ENCODE measurements at regions not wholly inside any gene's neighbourhood (a gene's known extent, or its start where the extent isn't known, plus 50 kb on each side); places are given as distances from the start of the nearest gene placed in this dataset.

DNA sequence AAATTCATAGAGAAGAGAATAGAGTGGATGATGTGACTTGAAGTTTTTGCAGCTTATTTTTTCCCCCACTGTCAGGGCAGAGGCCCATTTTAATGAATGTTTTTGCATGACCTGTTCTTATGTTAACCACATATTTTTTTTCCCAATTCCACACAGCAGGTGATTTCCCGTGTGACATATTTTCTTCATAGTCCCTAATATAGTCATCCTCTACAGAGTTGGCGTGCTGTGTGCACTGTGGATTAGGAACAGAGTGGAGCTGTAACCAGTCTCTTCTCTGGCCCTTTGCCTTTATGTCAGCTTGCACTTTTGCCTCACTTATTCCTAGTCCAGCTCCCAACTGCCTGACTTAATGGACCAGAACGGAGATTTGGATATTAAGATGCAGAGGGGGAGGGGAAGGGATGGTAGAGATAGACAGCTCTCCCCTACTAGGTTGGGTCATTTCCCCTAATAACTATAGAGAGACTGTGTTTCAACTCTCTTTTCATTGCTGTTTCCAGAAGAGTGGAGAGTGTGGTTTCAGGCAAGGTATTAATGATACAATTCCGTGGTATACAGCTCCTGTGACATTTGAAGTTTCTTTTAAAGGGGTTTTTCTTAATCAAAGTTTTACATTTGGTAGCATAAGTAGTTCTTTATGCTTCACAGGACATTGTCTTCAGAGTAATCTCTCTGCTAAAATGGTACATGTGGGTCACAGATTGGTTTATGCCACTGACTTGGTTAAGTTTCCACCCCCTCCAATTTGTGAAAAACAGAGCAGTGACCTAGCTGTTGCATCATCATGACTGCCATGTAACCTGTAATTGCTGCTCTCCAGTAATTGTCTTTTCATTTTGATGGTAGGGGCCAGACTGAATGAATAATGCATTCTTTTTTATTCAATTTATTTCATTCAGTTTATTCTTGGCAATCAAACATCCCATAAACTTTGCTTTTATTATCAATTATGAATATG is 161.3 kb downstream of the HAUS1 start:
- no peak for DNase-seq (ENCODE audit: low read depth)
- TF ChIP-seq, protein P1, sequence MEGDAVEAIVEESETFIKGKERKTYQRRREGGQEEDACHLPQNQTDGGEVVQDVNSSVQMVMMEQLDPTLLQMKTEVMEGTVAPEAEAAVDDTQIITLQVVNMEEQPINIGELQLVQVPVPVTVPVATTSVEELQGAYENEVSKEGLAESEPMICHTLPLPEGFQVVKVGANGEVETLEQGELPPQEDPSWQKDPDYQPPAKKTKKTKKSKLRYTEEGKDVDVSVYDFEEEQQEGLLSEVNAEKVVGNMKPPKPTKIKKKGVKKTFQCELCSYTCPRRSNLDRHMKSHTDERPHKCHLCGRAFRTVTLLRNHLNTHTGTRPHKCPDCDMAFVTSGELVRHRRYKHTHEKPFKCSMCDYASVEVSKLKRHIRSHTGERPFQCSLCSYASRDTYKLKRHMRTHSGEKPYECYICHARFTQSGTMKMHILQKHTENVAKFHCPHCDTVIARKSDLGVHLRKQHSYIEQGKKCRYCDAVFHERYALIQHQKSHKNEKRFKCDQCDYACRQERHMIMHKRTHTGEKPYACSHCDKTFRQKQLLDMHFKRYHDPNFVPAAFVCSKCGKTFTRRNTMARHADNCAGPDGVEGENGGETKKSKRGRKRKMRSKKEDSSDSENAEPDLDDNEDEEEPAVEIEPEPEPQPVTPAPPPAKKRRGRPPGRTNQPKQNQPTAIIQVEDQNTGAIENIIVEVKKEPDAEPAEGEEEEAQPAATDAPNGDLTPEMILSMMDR (IDR thresholded peaks at IDR 0.05; ENCODE audit: low read depth, low read length, missing control alignments), result no peak
- no peak overlapping the region for H3K4me3 ChIP-seq (ENCODE audit: low read depth, low read length)

GRCh38 chr18:46266473-46266872 is 162.3 kb downstream of the HAUS1 start:
- DNase-seq (ENCODE audit: low read depth), result no peak
- H3K4me3 ChIP-seq (ENCODE audit: low read depth, low read length), result no peak overlapping the region
- TF ChIP-seq, protein P1 (IDR thresholded peaks at IDR 0.05; ENCODE audit: low read depth, low read length, missing control alignments), result no peak

DNA sequence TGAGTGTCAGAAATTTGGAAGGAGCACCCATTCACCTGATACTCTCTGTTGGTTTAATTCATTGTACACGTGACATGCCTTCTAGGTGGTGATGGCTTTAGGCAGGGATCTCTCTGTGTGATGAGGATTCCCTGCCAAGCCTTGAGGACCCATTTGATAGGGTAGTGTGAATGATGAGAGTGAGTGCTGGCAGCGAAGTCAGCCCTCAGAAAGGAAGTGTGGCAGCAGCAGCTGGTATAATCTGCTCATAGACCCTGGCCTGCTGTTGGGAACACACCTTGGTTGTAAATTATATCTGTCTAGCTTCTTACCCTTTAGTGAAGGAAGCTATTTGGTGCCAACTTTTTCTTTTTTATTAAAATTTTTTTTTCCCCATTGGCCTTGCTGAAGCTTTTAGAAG is 164.5 kb downstream of the HAUS1 start:
- no peak for DNase-seq (ENCODE audit: low read depth)
- TF ChIP-seq, protein P1 (IDR thresholded peaks at IDR 0.05; ENCODE audit: low read depth, low read length, missing control alignments), result no peak
- no peak overlapping the region for H3K4me3 ChIP-seq (ENCODE audit: low read depth, low read length)

DNA sequence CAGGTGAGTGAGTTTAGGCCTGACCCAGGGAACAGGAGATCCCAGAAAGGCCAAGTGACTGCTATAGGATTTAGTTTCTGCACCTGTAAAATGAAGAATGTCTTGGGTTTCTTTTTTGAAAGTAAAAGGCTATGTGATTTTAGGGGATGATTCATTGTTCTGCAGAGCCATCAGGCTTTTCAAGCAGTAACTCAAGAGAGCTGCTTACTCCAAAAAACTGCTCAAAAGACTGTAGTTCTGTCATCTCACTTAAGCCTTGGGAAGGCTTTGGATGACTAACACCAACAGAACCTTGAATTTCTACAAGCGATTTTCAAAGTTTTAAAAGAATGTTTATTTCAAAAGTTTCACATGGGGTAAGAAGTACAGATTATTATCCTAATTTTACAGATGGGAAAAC is 165.1 kb downstream of the HAUS1 start:
- TF ChIP-seq, protein P1 (IDR thresholded peaks at IDR 0.05; ENCODE audit: low read depth, low read length, missing control alignments), result no peak
- no peak for DNase-seq (ENCODE audit: low read depth)

DNA sequence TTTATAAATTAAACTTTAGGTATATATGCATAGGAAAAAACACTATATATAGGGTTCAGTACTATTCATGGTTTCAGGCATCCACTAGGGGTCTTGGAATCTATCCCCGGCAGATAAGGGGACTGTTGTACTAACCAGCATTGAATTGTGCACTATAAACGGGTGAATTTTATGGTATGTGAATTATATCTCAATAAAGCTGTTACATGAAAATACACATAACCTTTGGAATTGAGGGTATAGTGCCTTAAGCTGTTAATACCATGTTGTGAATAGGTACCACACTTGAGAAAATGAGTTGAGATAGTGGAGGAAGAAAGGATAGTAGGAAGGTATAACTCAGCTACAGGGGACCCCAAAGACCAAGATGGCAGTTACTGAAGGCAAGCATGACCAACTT is 167.3 kb downstream of the HAUS1 start:
- TF ChIP-seq, protein P1 (IDR thresholded peaks at IDR 0.05; ENCODE audit: low read depth, low read length, missing control alignments), result no peak
- H3K4me3 ChIP-seq (ENCODE audit: low read depth, low read length), result no peak overlapping the region
- DNase-seq (ENCODE audit: low read depth), result no peak

More for the DNA sequence above, 165.1 kb downstream of the HAUS1 start:
- no peak overlapping the region for H3K4me3 ChIP-seq (ENCODE audit: low read depth, low read length)

- H3K4me3 ChIP-seq (ENCODE audit: low read depth, low read length), result no peak overlapping the region
- TF ChIP-seq, protein P1 (IDR thresholded peaks at IDR 0.05; ENCODE audit: low read depth, low read length, missing control alignments), result no peak
- DNase-seq (ENCODE audit: low read depth), result no peak
Observed at GRCh38 chr18:46273861-46274260, 169.7 kb downstream of the HAUS1 start.

Data from GM12864 (cell line).